Astrocyte (in vitro differentiated cells and primary cell): ENCODE measurements at regions not wholly inside any gene's neighbourhood (a gene's known extent, or its start where the extent isn't known, plus 50 kb on each side); places are given as distances from the start of the nearest gene placed in this dataset.

ENCODE experiments used
- EZH2 ChIP-seq: IDR thresholded peaks from 2 replicates; pipeline ENCODE4 v1.6.1; 2012; ENCODE audit warnings: mild to moderate bottlenecking, low read length, inconsistent platforms; ENCODE audit not compliant: insufficient read depth
- TF ChIP-seq, protein P1 (sequence below): IDR thresholded peaks from 2 replicates; pipeline ENCODE4 v1.5.1; 2011; ENCODE audit warnings: low read depth, mild to moderate bottlenecking, inconsistent platforms, low read length, moderate library complexity; ENCODE audit not compliant: insufficient read depth

DNA sequence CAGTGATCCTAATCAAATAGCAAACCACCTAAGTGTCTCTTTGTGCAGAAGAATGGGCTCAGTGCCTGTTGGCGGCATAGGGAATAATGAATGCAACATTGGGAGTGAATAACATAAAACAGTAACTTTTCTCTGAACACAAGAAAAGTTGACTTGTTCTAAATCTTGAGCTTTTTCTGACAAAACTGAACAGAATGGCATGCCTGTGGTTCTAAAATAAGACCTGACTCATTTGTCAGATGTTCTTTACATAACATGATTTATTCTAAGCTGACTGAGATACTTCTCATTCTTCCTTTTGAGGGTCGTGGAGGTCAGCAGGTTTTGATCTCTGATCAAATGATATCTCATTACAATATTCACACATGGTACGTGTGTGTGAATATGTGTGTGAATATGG lies 165.4 kb upstream of the WDR1 start:
- TF ChIP-seq, protein P1, sequence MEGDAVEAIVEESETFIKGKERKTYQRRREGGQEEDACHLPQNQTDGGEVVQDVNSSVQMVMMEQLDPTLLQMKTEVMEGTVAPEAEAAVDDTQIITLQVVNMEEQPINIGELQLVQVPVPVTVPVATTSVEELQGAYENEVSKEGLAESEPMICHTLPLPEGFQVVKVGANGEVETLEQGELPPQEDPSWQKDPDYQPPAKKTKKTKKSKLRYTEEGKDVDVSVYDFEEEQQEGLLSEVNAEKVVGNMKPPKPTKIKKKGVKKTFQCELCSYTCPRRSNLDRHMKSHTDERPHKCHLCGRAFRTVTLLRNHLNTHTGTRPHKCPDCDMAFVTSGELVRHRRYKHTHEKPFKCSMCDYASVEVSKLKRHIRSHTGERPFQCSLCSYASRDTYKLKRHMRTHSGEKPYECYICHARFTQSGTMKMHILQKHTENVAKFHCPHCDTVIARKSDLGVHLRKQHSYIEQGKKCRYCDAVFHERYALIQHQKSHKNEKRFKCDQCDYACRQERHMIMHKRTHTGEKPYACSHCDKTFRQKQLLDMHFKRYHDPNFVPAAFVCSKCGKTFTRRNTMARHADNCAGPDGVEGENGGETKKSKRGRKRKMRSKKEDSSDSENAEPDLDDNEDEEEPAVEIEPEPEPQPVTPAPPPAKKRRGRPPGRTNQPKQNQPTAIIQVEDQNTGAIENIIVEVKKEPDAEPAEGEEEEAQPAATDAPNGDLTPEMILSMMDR, result no peak
- TF ChIP-seq EZH2, result no peak
